Lung (tissue), 11 donors: ENCODE measurements at regions not wholly inside any gene's neighbourhood (a gene's known extent, or its start where the extent isn't known, plus 50 kb on each side); places are given as distances from the start of the nearest gene placed in this dataset.

Experiments used
- ATAC-seq: fragments of 200-7000 bp; cut with Tn5 transposase; one replicate; pipeline ENCODE4 v1.9.1; 2020; ENCODE audit warnings: moderate number of reproducible peaks; ENCODE audit not compliant: insufficient read depth, low FRiP score
- DNase-seq, 3 donors: peaks; one replicate each; pipeline ENCODE4 v3.0.0-alpha.2; 2013 to 2017
- H3K27ac ChIP-seq, 2 donors: one replicate each; pipeline ENCODE4 v1.5.1; 2013; ENCODE audit warnings: mild to moderate bottlenecking in 2 of 2, moderate library complexity in 2 of 2, control low read depth in 1 of 2, inconsistent platforms in 1 of 2, low read depth in 1 of 2, low read length in 1 of 2
- H3K27me3 ChIP-seq, 3 donors: one replicate each; pipeline ENCODE4 v1.5.1; 2013; ENCODE audit warnings: low read length in 2 of 3; ENCODE audit not compliant: control insufficient read depth in 3 of 3, insufficient read depth in 3 of 3
- H3K36me3 ChIP-seq, 4 donors: one replicate each; pipeline ENCODE4 v1.5.1; 2013; ENCODE audit warnings: low read length in 4 of 4, mild to moderate bottlenecking in 1 of 4, moderate library complexity in 1 of 4; ENCODE audit not compliant: control insufficient read depth in 4 of 4, insufficient read depth in 4 of 4
- H3K4me1 ChIP-seq, 5 donors: one replicate each; pipeline ENCODE4 v1.5.1; 2013; ENCODE audit warnings: low read length in 5 of 5, mild to moderate bottlenecking in 2 of 5, moderate library complexity in 1 of 5; ENCODE audit not compliant: control insufficient read depth in 5 of 5, insufficient read depth in 5 of 5
- H3K4me3 ChIP-seq: one replicate; pipeline ENCODE4 v1.5.1; 2013; ENCODE audit warnings: mild to moderate bottlenecking, control low read depth, moderate library complexity
- H3K9ac ChIP-seq, 2 donors: one replicate each; pipeline ENCODE4 v1.5.1; 2013; ENCODE audit warnings: low read length in 2 of 2, control low read depth in 1 of 2; ENCODE audit not compliant: insufficient read depth in 1 of 2
- H3K9me3 ChIP-seq, 4 donors: one replicate each; pipeline ENCODE4 v1.5.1; 2013; ENCODE audit warnings: low read length in 3 of 4, mild to moderate bottlenecking in 1 of 4, moderate library complexity in 1 of 4; ENCODE audit not compliant: control insufficient read depth in 4 of 4, insufficient read depth in 3 of 4
- CTCF ChIP-seq: IDR thresholded peaks from 2 replicates; pipeline ENCODE4 v1.5.1; 2012; ENCODE audit warnings: mild to moderate bottlenecking; ENCODE audit errors: control extremely low read depth, extremely low read depth
- WGBS, 2 donors: extraction: QIAGEN DNeasy Blood & Tissue Kit; methylation state at CpG; one replicate each; pipeline ENCODE4 v1.1.7; 2013; 5-methylcytosine and 5-hydroxymethylcytosine counted together
- donor health status: control.
- donor health status: control.
- donor health status: Bipolar disorder and iron deficiency.
- donor health status: healthy.
- donor health status: DM: yes; HTN: yes; CAD: no.

- Histone ChIP-seq H3K27me3 (no peaks in the 10 kb centered on the region), H3K36me3 (no peaks in the 10 kb centered on the region), H3K4me1 (no peaks in the 10 kb centered on the region), H3K9ac (no peak overlapping the region), H3K27ac (no peak overlapping the region), H3K9me3 (peaks cover 0 to 4% (median 0%) of the 10 kb centered on the region in 4 donors), H3K4me3 (no peak overlapping the region)
- no peak for TF ChIP-seq CTCF
- DNase-seq = no peak
- ATAC-seq = no peak
- 14 to 38% methylated on average over 5 of the region's 5 CpGs for WGBS, 2 donors
Measured at GRCh38 chr4:13793020-13793710, 165.6 kb upstream of the BOD1L1 start.

GRCh38 chr4:13794819-13795565 is 167.5 kb upstream of the BOD1L1 start:
- no peak overlapping the region for H3K27ac ChIP-seq
- no peak for TF ChIP-seq CTCF
- no peak overlapping the region for H3K4me3 ChIP-seq
- H3K9me3 ChIP-seq = peaks cover 0 to 7% (median 0%) of the 10 kb centered on the region in 4 donors
- no peak overlapping the region for H3K9ac ChIP-seq
- WGBS, 2 donors = 64 to 78% methylated on average over 2 of the region's 2 CpGs
- no peaks in the 10 kb centered on the region for H3K27me3 ChIP-seq
- H3K36me3 ChIP-seq = no peaks in the 10 kb centered on the region
- no peaks in the 10 kb centered on the region for H3K4me1 ChIP-seq
- ATAC-seq (no peak), DNase-seq (no peak)

- no peaks in the 10 kb centered on the region for H3K4me1 ChIP-seq
- no peak overlapping the region for H3K4me3 ChIP-seq
- no peak for DNase-seq
- H3K27me3 ChIP-seq = no peaks in the 10 kb centered on the region
- H3K27ac ChIP-seq = no peak overlapping the region
- 82 to 87% methylated on average over 7 of the region's 7 CpGs for WGBS, 2 donors
- H3K36me3 ChIP-seq = no peaks in the 10 kb centered on the region
- peaks cover 0 to 7% (median 0%) of the 10 kb centered on the region in 4 donors for H3K9me3 ChIP-seq
- no peak for ATAC-seq
- no peak overlapping the region for H3K9ac ChIP-seq
- TF ChIP-seq CTCF = no peak
Measured at GRCh38 chr4:13797061-13797460, 169.5 kb upstream of the BOD1L1 start.
